Endothelial cell of umbilical vein (primary cell): ENCODE measurements at regions not wholly inside any gene's neighbourhood (a gene's known extent, or its start where the extent isn't known, plus 50 kb on each side); places are given as distances from the start of the nearest gene placed in this dataset.

ENCODE experiments used
- BruUV-seq: library from RNA; stranded (reverse); fragments of 400-500 nt; replicated peaks from 2 replicates; lab custom pipeline; 2021; lab: Mats Ljungman, UMichigan
- CTCF ChIA-PET: fragments of 300-600, 350-600 bp; sonication (Branson Sonifier 250); formaldehyde crosslinking; loops from one replicate; lab custom pipeline; 2021; ENCODE audit warnings: antibody characterized with exemption, inconsistent platforms; lab: Charles Lee
- POLR2A ChIA-PET: fragments of 300-600, 350-600 bp; sonication (Branson Sonifier 250); formaldehyde crosslinking; loops from one replicate; lab custom pipeline; 2021; ENCODE audit warnings: antibody characterized with exemption, inconsistent platforms; lab: Charles Lee
- DNase-seq: peaks from one replicate; pipeline ENCODE4 v3.0.0-alpha.2; 2011; ENCODE audit warnings: low read depth, low spot score
- FAIRE-seq: peaks from 2 replicates; lab custom pipeline; 2011; peaks lifted over from hg19 to GRCh38; lab: Jason Lieb, UNC
- H2AFZ ChIP-seq: 2 replicates; pipeline ENCODE4 v1.6.0; 2012; ENCODE audit warnings: low read depth, low read length, control low read depth, inconsistent platforms
- H3K27ac ChIP-seq: 2 replicates; pipeline ENCODE4 v1.5.1; 2011; ENCODE audit warnings: low read depth, mild to moderate bottlenecking, control low read depth, low read length, moderate library complexity; ENCODE audit not compliant: insufficient read depth
- H3K27me3 ChIP-seq, 2 experiments: 2 replicates each; pipeline versions ENCODE4 v1.6.0 to v1.6.1; 2011; ENCODE audit warnings: low read length in 2 of 2, mixed read lengths in 1 of 2; ENCODE audit not compliant: control insufficient read depth in 2 of 2, insufficient read depth in 2 of 2
- H3K36me3 ChIP-seq, 2 experiments: 2 replicates in 1 of 2; 3 replicates in 1 of 2; pipeline ENCODE4 v1.5.1; 2011; ENCODE audit warnings: low read length in 2 of 2, mild to moderate bottlenecking in 1 of 2, moderate library complexity in 1 of 2; ENCODE audit not compliant: control insufficient read depth in 2 of 2, insufficient read depth in 2 of 2; ENCODE audit errors: extremely low read depth in 1 of 2
- H3K4me1 ChIP-seq: 3 replicates; pipeline ENCODE4 v1.5.1; 2011; ENCODE audit warnings: mild to moderate bottlenecking, low read length; ENCODE audit not compliant: control insufficient read depth, insufficient read depth; ENCODE audit errors: extremely low read depth
- H3K4me2 ChIP-seq: 2 replicates; pipeline ENCODE4 v1.6.1; 2011; ENCODE audit warnings: low read length, control low read depth, mixed read lengths; ENCODE audit not compliant: insufficient read depth
- H3K4me3 ChIP-seq, 3 experiments: fragments of 200-600 bp in 1 of 3; sonication (generic), shearing (Covaris generic) in 1 of 3; replicated peaks in 1 of 3; 2 replicates each; pipeline ENCODE4 v1.5.1; 2011 to 2016; ENCODE audit warnings: control low read depth in 3 of 3, low read length in 3 of 3, mild to moderate bottlenecking in 2 of 3, inconsistent platforms in 1 of 3, low read depth in 1 of 3, moderate library complexity in 1 of 3; ENCODE audit not compliant: insufficient read depth in 1 of 3
- H3K79me2 ChIP-seq: 2 replicates; pipeline ENCODE4 v1.6.0; 2012; ENCODE audit warnings: low read length, inconsistent platforms; ENCODE audit not compliant: control insufficient read depth, insufficient read depth
- H3K9ac ChIP-seq: replicated peaks from 2 replicates; pipeline ENCODE3; 2011; ENCODE audit warnings: low read length, control low read depth; ENCODE audit not compliant: insufficient read depth; ENCODE audit errors: extremely low read depth
- H3K9me1 ChIP-seq: replicated peaks from 3 replicates; pipeline ENCODE4 v1.6.0; 2011; ENCODE audit warnings: mild to moderate bottlenecking, low read length; ENCODE audit not compliant: control insufficient read depth, insufficient read depth; ENCODE audit errors: extremely low read depth
- H3K9me3 ChIP-seq: replicated peaks from 2 replicates; pipeline ENCODE4 v1.5.1; 2012; ENCODE audit warnings: low read length, inconsistent platforms; ENCODE audit not compliant: control insufficient read depth, insufficient read depth
- H4K20me1 ChIP-seq: replicated peaks from 2 replicates; pipeline ENCODE3; 2011; ENCODE audit warnings: mild to moderate bottlenecking, low read length; ENCODE audit not compliant: control insufficient read depth, insufficient read depth; ENCODE audit errors: extremely low read depth
- CTCF ChIP-seq, 2 donors: IDR thresholded peaks; 1 replicate in 1 of 2; 2 replicates in 1 of 2; pipeline ENCODE4 v1.5.1; 2011; ENCODE audit warnings: low read length in 2 of 2, mild to moderate bottlenecking in 2 of 2, moderate library complexity in 2 of 2, control low read depth in 1 of 2, inconsistent platforms in 1 of 2, low read depth in 1 of 2; ENCODE audit not compliant: insufficient read depth in 1 of 2; ENCODE audit errors: extremely low read depth in 1 of 2
- FOS ChIP-seq: IDR thresholded peaks from 2 replicates; pipeline ENCODE4 v1.6.1; 2011; ENCODE audit warnings: mild to moderate bottlenecking, low read length, moderate library complexity, borderline replicate concordance; ENCODE audit not compliant: insufficient read depth
- GATA2 ChIP-seq: IDR thresholded peaks from 2 replicates; pipeline ENCODE4 v1.7.0; 2011; ENCODE audit warnings: low read depth, mild to moderate bottlenecking, moderate library complexity, mixed read lengths, low read length; ENCODE audit not compliant: insufficient read length, insufficient read depth
- JUN ChIP-seq: IDR thresholded peaks from 2 replicates; pipeline ENCODE4 v1.6.1; 2011; ENCODE audit warnings: borderline replicate concordance, low read depth; ENCODE audit not compliant: insufficient read length, insufficient read depth
- MAX ChIP-seq: IDR thresholded peaks from 2 replicates; pipeline ENCODE4 v1.6.1; 2011; ENCODE audit not compliant: insufficient read depth, insufficient read length
- POLR2A ChIP-seq: IDR thresholded peaks from 2 replicates; pipeline ENCODE4 v1.6.1; 2012; ENCODE audit warnings: low read depth, mild to moderate bottlenecking, control low read depth, low read length
- dilution Hi-C: fragments of 300-500 bp; cut with MboI; formaldehyde crosslinking; loops from one replicate; pipeline ENCODE4 v1.15.0; 2019; ENCODE audit warnings: low sequenced_read_pairs; ENCODE audit not compliant: extremely low pct_ligation_motif_present
- intact Hi-C: fragments of 100-400 bp; cut with micrococcal nuclease; formaldehyde crosslinking; loops from one replicate; pipeline ENCODE4 v1.10.0; 2022

GRCh38 chr12:124720004-124720680 is 143.5 kb downstream of the SCARB1 start:
- TSS peak; percentile 76 for BruUV-seq
- H3K36me3 ChIP-seq = no peaks in the 10 kb centered on the region
- H3K79me2 ChIP-seq = no peaks in the 10 kb centered on the region
- H3K9me1 ChIP-seq = no peaks in the 10 kb centered on the region
- CTCF ChIA-PET = interaction anchor here (0.9 to 2.0 kb wide), 16 partner anchors 10 to 340 kb away, joined by 3 to 10 read pairs (median 6); partner anchors contain the start of gene NCOR2
- no peaks in the 10 kb centered on the region for H3K27me3 ChIP-seq
- H2AFZ ChIP-seq = no peak overlapping the region
- no peaks in the 10 kb centered on the region for H3K9me3 ChIP-seq
- FAIRE-seq = no peak
- POLR2A ChIA-PET = interaction anchor here (0.7 to 1.9 kb wide), 3 partner anchors 25 to 94 kb away, joined by 3 to 5 read pairs (median 4); no protein-coding TSS in a partner anchor
- TF ChIP-seq MAX (no peak), GATA2 (no peak), FOS (peak; percentile 58), JUN (peak; percentile 20), CTCF (IDR thresholded peaks at IDR 0.05; ENCODE audit: extremely low read depth in 1 of 2, insufficient read depth in 1 of 2, low read depth in 1 of 2, low read length in 2 of 2) (peak; percentile 20 to 38), POLR2A (no peak)
- peak overlapping the region; percentile 80 for H3K27ac ChIP-seq
- peak; percentile 72 for DNase-seq
- intact Hi-C loops (loop anchor here (1.0 to 2.0 kb wide), 7 partner anchors 25 to 94 kb away; no protein-coding TSS in a partner anchor), dilution Hi-C loops (no loop called here)
- H3K4me2 ChIP-seq = peak overlapping the region; percentile 10
- peaks cover 27% of the 10 kb centered on the region for H3K4me1 ChIP-seq
- no peak overlapping the region for H3K4me3 ChIP-seq
- peak overlapping the region; percentile 71 for H3K9ac ChIP-seq
- H4K20me1 ChIP-seq = no peaks in the 10 kb centered on the region
